Endothelial cell of umbilical vein (primary cell): ENCODE measurements at regions not wholly inside any gene's neighbourhood (a gene's known extent, or its start where the extent isn't known, plus 50 kb on each side); places are given as distances from the start of the nearest gene placed in this dataset.

Source experiments
- BruUV-seq: library from RNA; stranded (reverse); fragments of 400-500 nt; replicated peaks from 2 replicates; lab custom pipeline; 2021; lab: Mats Ljungman, UMichigan
- CTCF ChIA-PET: fragments of 300-600, 350-600 bp; sonication (Branson Sonifier 250); formaldehyde crosslinking; loops from one replicate; lab custom pipeline; 2021; ENCODE audit warnings: antibody characterized with exemption, inconsistent platforms; lab: Charles Lee
- POLR2A ChIA-PET: fragments of 300-600, 350-600 bp; sonication (Branson Sonifier 250); formaldehyde crosslinking; loops from one replicate; lab custom pipeline; 2021; ENCODE audit warnings: antibody characterized with exemption, inconsistent platforms; lab: Charles Lee
- DNase-seq: peaks from one replicate; pipeline ENCODE4 v3.0.0-alpha.2; 2011; ENCODE audit warnings: low read depth, low spot score
- FAIRE-seq: peaks from 2 replicates; lab custom pipeline; 2011; peaks lifted over from hg19 to GRCh38; lab: Jason Lieb, UNC
- H2AFZ ChIP-seq: 2 replicates; pipeline ENCODE4 v1.6.0; 2012; ENCODE audit warnings: low read depth, low read length, control low read depth, inconsistent platforms
- H3K27ac ChIP-seq: 2 replicates; pipeline ENCODE4 v1.5.1; 2011; ENCODE audit warnings: low read depth, mild to moderate bottlenecking, control low read depth, low read length, moderate library complexity; ENCODE audit not compliant: insufficient read depth
- H3K27me3 ChIP-seq, 2 experiments: 2 replicates each; pipeline versions ENCODE4 v1.6.0 to v1.6.1; 2011; ENCODE audit warnings: low read length in 2 of 2, mixed read lengths in 1 of 2; ENCODE audit not compliant: control insufficient read depth in 2 of 2, insufficient read depth in 2 of 2
- H3K36me3 ChIP-seq, 2 experiments: 2 replicates in 1 of 2; 3 replicates in 1 of 2; pipeline ENCODE4 v1.5.1; 2011; ENCODE audit warnings: low read length in 2 of 2, mild to moderate bottlenecking in 1 of 2, moderate library complexity in 1 of 2; ENCODE audit not compliant: control insufficient read depth in 2 of 2, insufficient read depth in 2 of 2; ENCODE audit errors: extremely low read depth in 1 of 2
- H3K4me1 ChIP-seq: 3 replicates; pipeline ENCODE4 v1.5.1; 2011; ENCODE audit warnings: mild to moderate bottlenecking, low read length; ENCODE audit not compliant: control insufficient read depth, insufficient read depth; ENCODE audit errors: extremely low read depth
- H3K4me2 ChIP-seq: 2 replicates; pipeline ENCODE4 v1.6.1; 2011; ENCODE audit warnings: low read length, control low read depth, mixed read lengths; ENCODE audit not compliant: insufficient read depth
- H3K4me3 ChIP-seq, 3 experiments: fragments of 200-600 bp in 1 of 3; sonication (generic), shearing (Covaris generic) in 1 of 3; replicated peaks in 1 of 3; 2 replicates each; pipeline ENCODE4 v1.5.1; 2011 to 2016; ENCODE audit warnings: control low read depth in 3 of 3, low read length in 3 of 3, mild to moderate bottlenecking in 2 of 3, inconsistent platforms in 1 of 3, low read depth in 1 of 3, moderate library complexity in 1 of 3; ENCODE audit not compliant: insufficient read depth in 1 of 3
- H3K79me2 ChIP-seq: 2 replicates; pipeline ENCODE4 v1.6.0; 2012; ENCODE audit warnings: low read length, inconsistent platforms; ENCODE audit not compliant: control insufficient read depth, insufficient read depth
- H3K9ac ChIP-seq: replicated peaks from 2 replicates; pipeline ENCODE3; 2011; ENCODE audit warnings: low read length, control low read depth; ENCODE audit not compliant: insufficient read depth; ENCODE audit errors: extremely low read depth
- H3K9me1 ChIP-seq: replicated peaks from 3 replicates; pipeline ENCODE4 v1.6.0; 2011; ENCODE audit warnings: mild to moderate bottlenecking, low read length; ENCODE audit not compliant: control insufficient read depth, insufficient read depth; ENCODE audit errors: extremely low read depth
- H3K9me3 ChIP-seq: replicated peaks from 2 replicates; pipeline ENCODE4 v1.5.1; 2012; ENCODE audit warnings: low read length, inconsistent platforms; ENCODE audit not compliant: control insufficient read depth, insufficient read depth
- H4K20me1 ChIP-seq: replicated peaks from 2 replicates; pipeline ENCODE3; 2011; ENCODE audit warnings: mild to moderate bottlenecking, low read length; ENCODE audit not compliant: control insufficient read depth, insufficient read depth; ENCODE audit errors: extremely low read depth
- EZH2 ChIP-seq: IDR thresholded peaks from 2 replicates; pipeline ENCODE4 v1.6.1; 2012; ENCODE audit warnings: borderline replicate concordance, low read depth, mild to moderate bottlenecking, moderate library complexity, low read length, inconsistent platforms; ENCODE audit not compliant: severe bottlenecking
- FOS ChIP-seq: IDR thresholded peaks from 2 replicates; pipeline ENCODE4 v1.6.1; 2011; ENCODE audit warnings: mild to moderate bottlenecking, low read length, moderate library complexity, borderline replicate concordance; ENCODE audit not compliant: insufficient read depth
- JUN ChIP-seq: IDR thresholded peaks from 2 replicates; pipeline ENCODE4 v1.6.1; 2011; ENCODE audit warnings: borderline replicate concordance, low read depth; ENCODE audit not compliant: insufficient read length, insufficient read depth
- MYC ChIP-seq: IDR thresholded peaks from one replicate; pipeline ENCODE4 v1.6.1; 2011; ENCODE audit warnings: mild to moderate bottlenecking, low read depth, low read length
- POLR2A ChIP-seq: IDR thresholded peaks from 2 replicates; pipeline ENCODE4 v1.6.1; 2012; ENCODE audit warnings: low read depth, mild to moderate bottlenecking, control low read depth, low read length
- POLR2AphosphoS5 ChIP-seq: IDR thresholded peaks from 2 replicates; pipeline ENCODE4 v1.6.1; 2012; ENCODE audit warnings: low read depth, mild to moderate bottlenecking, control low read depth, low read length, moderate library complexity; ENCODE audit not compliant: insufficient read depth
- dilution Hi-C: fragments of 300-500 bp; cut with MboI; formaldehyde crosslinking; loops from one replicate; pipeline ENCODE4 v1.15.0; 2019; ENCODE audit warnings: low sequenced_read_pairs; ENCODE audit not compliant: extremely low pct_ligation_motif_present
- intact Hi-C: fragments of 100-400 bp; cut with micrococcal nuclease; formaldehyde crosslinking; loops from one replicate; pipeline ENCODE4 v1.10.0; 2022
- TF ChIP-seq, protein P1 (sequence below), 2 donors: IDR thresholded peaks; 1 replicate in 1 of 2; 2 replicates in 1 of 2; pipeline ENCODE4 v1.5.1; 2011; ENCODE audit warnings: low read length in 2 of 2, mild to moderate bottlenecking in 2 of 2, moderate library complexity in 2 of 2, control low read depth in 1 of 2, inconsistent platforms in 1 of 2, low read depth in 1 of 2; ENCODE audit not compliant: insufficient read depth in 1 of 2; ENCODE audit errors: extremely low read depth in 1 of 2
- TF ChIP-seq, protein P2 (sequence below): IDR thresholded peaks from 2 replicates; pipeline ENCODE4 v1.6.1; 2011; ENCODE audit not compliant: insufficient read depth, insufficient read length

- no TSS peak for BruUV-seq
- no peaks in the 10 kb centered on the region for H3K4me1 ChIP-seq
- no peak overlapping the region for H3K9ac ChIP-seq
- ChIA-PET CTCF (no interaction called here), POLR2A (no interaction called here)
- H3K9me1 ChIP-seq, result no peaks in the 10 kb centered on the region
- intact Hi-C loops, result no loop called here
- H3K4me3 ChIP-seq, result no peak overlapping the region
- H3K27ac ChIP-seq, result no peak overlapping the region
- H4K20me1 ChIP-seq, result no peaks in the 10 kb centered on the region
- H2AFZ ChIP-seq, result no peak overlapping the region
- no peaks in the 10 kb centered on the region for H3K9me3 ChIP-seq
- DNase-seq, result no peak
- no peaks in the 10 kb centered on the region for H3K79me2 ChIP-seq
- dilution Hi-C loops, result no loop called here
- H3K4me2 ChIP-seq, result no peak overlapping the region
- TF ChIP-seq JUN, result no peak
- TF ChIP-seq FOS, result no peak
- no peak for TF ChIP-seq POLR2A
- no peak for TF ChIP-seq POLR2AphosphoS5
- no peak for TF ChIP-seq MYC
- TF ChIP-seq, protein P1, sequence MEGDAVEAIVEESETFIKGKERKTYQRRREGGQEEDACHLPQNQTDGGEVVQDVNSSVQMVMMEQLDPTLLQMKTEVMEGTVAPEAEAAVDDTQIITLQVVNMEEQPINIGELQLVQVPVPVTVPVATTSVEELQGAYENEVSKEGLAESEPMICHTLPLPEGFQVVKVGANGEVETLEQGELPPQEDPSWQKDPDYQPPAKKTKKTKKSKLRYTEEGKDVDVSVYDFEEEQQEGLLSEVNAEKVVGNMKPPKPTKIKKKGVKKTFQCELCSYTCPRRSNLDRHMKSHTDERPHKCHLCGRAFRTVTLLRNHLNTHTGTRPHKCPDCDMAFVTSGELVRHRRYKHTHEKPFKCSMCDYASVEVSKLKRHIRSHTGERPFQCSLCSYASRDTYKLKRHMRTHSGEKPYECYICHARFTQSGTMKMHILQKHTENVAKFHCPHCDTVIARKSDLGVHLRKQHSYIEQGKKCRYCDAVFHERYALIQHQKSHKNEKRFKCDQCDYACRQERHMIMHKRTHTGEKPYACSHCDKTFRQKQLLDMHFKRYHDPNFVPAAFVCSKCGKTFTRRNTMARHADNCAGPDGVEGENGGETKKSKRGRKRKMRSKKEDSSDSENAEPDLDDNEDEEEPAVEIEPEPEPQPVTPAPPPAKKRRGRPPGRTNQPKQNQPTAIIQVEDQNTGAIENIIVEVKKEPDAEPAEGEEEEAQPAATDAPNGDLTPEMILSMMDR (IDR thresholded peaks at IDR 0.05; ENCODE audit: extremely low read depth in 1 of 2, insufficient read depth in 1 of 2, low read depth in 1 of 2, low read length in 2 of 2), result no peak
- TF ChIP-seq, protein P2, sequence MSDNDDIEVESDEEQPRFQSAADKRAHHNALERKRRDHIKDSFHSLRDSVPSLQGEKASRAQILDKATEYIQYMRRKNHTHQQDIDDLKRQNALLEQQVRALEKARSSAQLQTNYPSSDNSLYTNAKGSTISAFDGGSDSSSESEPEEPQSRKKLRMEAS, result no peak
- FAIRE-seq, result no peak
- no peaks in the 10 kb centered on the region for H3K27me3 ChIP-seq
- H3K36me3 ChIP-seq, result no peaks in the 10 kb centered on the region
Observed at GRCh38 chr5:153299891-153300290, 190.6 kb upstream of the GRIA1 start.

- Histone ChIP-seq H2AFZ (no peak overlapping the region), H3K9me3 (peaks cover 7% of the 10 kb centered on the region), H3K27me3 (no peaks in the 10 kb centered on the region), H3K4me1 (no peaks in the 10 kb centered on the region), H4K20me1 (no peaks in the 10 kb centered on the region), H3K9ac (no peak overlapping the region), H3K9me1 (no peaks in the 10 kb centered on the region), H3K4me2 (no peak overlapping the region), H3K36me3 (no peaks in the 10 kb centered on the region), H3K27ac (no peak overlapping the region), H3K79me2 (no peaks in the 10 kb centered on the region), H3K4me3 (no peak overlapping the region)
- dilution Hi-C loops (no loop called here), intact Hi-C loops (no loop called here)
- ChIA-PET POLR2A (no interaction called here), CTCF (no interaction called here)
- TF ChIP-seq POLR2AphosphoS5 (no peak), FOS (no peak), EZH2 (no peak)
- TF ChIP-seq, protein P2, result no peak
- TF ChIP-seq, protein P1 (IDR thresholded peaks at IDR 0.05; ENCODE audit: extremely low read depth in 1 of 2, insufficient read depth in 1 of 2, low read depth in 1 of 2, low read length in 2 of 2), result no peak
- DNase-seq (no peak), FAIRE-seq (no peak)
- BruUV-seq, result no TSS peak
Observed at GRCh38 chr5:153308282-153308681, 182.2 kb upstream of the GRIA1 start.
